ENCODE measurements at regions not wholly inside any gene's neighbourhood (a gene's known extent, or its start where the extent isn't known, plus 50 kb on each side); places are given as distances from the start of the nearest gene placed in this dataset.

- TF ChIP-seq CTCF (IDR thresholded peaks at IDR 0.05) = no peak
- TF ChIP-seq EZH2 (IDR thresholded peaks at IDR 0.05) = no peak
Observed at GRCh38 chr3:154059833-154060232, 61.4 kb upstream of the ARHGEF26 start.
